Psoas muscle (tissue), 7 donors: ENCODE measurements at regions not wholly inside any gene's neighbourhood (a gene's known extent, or its start where the extent isn't known, plus 50 kb on each side); places are given as distances from the start of the nearest gene placed in this dataset.

Experiments used
- ATAC-seq, 4 donors: fragments of 200-7000 bp; cut with Tn5 transposase; one replicate each; pipeline ENCODE4 v1.9.1; 2020; ENCODE audit warnings: moderate library complexity in 3 of 4, mild to moderate bottlenecking in 2 of 4
- DNase-seq, 2 donors: peaks; one replicate each; pipeline ENCODE4 v3.0.0-alpha.2; 2020
- H3K27ac ChIP-seq: fragments of 200-600 bp; one replicate; pipeline ENCODE4 v1.8.0; 2022
- H3K27me3 ChIP-seq, 3 donors: fragments of 200-600 bp in 1 of 3; one replicate each; pipeline versions ENCODE4 v1.6.1 to v1.8.0; 2013 to 2022; ENCODE audit warnings: low read length in 2 of 3, mild to moderate bottlenecking in 2 of 3, moderate library complexity in 1 of 3; ENCODE audit not compliant: insufficient read depth in 3 of 3
- H3K36me3 ChIP-seq, 2 donors: fragments of 200-600 bp in 1 of 2; one replicate each; pipeline versions ENCODE4 v1.6.1 to v1.8.0; 2013 to 2022; ENCODE audit warnings: low read depth in 1 of 2, mild to moderate bottlenecking in 1 of 2, moderate library complexity in 1 of 2; ENCODE audit not compliant: insufficient read depth in 1 of 2
- H3K4me1 ChIP-seq: fragments of 200-600 bp; one replicate; pipeline ENCODE4 v1.8.0; 2022
- H3K4me3 ChIP-seq: fragments of 200-600 bp; one replicate; pipeline ENCODE4 v1.8.0; 2022; ENCODE audit warnings: mild to moderate bottlenecking
- H3K9me3 ChIP-seq: fragments of 200-600 bp; one replicate; pipeline ENCODE4 v1.8.0; 2022
- CTCF ChIP-seq: fragments of 200-600 bp; IDR thresholded peaks from one replicate; pipeline ENCODE4 v1.8.0; 2022; ENCODE audit warnings: antibody characterized with exemption
- WGBS, 3 donors: extraction: QIAGEN DNeasy Blood & Tissue Kit; methylation state at CpG; one replicate each; pipeline versions ENCODE4 v1.1.6 to v1.1.7; 2013; 5-methylcytosine and 5-hydroxymethylcytosine counted together
- intact Hi-C, 2 donors: fragments of 100-400 bp; cut with DNase I; formaldehyde crosslinking; loops; one replicate each; pipeline versions ENCODE4 v1.11.0 to v1.14.2; 2022
- donor health status: healthy with polysubstance abuse.
- donor health status: DM: no; HTN: no; CAD: no; lungs with moderate emphysema.
- donor health status: Bipolar disorder and iron deficiency.
- donor health status: healthy.
- donor health status: DM: yes; HTN: yes; CAD: no.
- donor health status: DM: no; HTN: no; CAD: no.
- donor health status: DM: yes; HTN: yes; CAD: no.

DNA sequence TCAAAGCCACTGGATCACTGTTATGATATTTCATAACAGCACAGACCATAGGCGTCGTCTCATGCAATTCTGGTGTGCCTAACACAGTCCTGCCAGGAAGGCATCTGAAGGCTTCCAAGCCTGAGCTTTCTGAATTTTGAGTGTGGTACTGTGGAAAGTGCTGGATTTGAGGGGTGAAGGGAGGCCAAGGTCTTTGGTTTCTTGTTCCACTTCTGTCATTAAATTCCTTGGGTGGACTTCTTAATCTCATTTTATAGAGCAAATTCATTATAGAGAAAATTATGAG, 441.3 kb upstream of the PIK3R1 start:
- no peaks in the 10 kb centered on the region for H3K9me3 ChIP-seq
- ATAC-seq (peak; percentile 63 to 76 (median 72)), DNase-seq (no peak)
- TF ChIP-seq CTCF = no peak
- no peaks in the 10 kb centered on the region for H3K36me3 ChIP-seq
- intact Hi-C loops = loop anchor here (5.0 to 10.0 kb wide), 3 partner anchors 33 to 279 kb away; no protein-coding TSS in a partner anchor
- WGBS, 3 donors = 9 to 21% (median 19%) methylated on average over 2 of the region's 2 CpGs
- H3K4me3 ChIP-seq = no peak overlapping the region
- H3K27ac ChIP-seq = peak overlapping the region; percentile 59
- H3K4me1 ChIP-seq = peaks cover 42% of the 10 kb centered on the region
- H3K27me3 ChIP-seq = no peaks in the 10 kb centered on the region

DNA sequence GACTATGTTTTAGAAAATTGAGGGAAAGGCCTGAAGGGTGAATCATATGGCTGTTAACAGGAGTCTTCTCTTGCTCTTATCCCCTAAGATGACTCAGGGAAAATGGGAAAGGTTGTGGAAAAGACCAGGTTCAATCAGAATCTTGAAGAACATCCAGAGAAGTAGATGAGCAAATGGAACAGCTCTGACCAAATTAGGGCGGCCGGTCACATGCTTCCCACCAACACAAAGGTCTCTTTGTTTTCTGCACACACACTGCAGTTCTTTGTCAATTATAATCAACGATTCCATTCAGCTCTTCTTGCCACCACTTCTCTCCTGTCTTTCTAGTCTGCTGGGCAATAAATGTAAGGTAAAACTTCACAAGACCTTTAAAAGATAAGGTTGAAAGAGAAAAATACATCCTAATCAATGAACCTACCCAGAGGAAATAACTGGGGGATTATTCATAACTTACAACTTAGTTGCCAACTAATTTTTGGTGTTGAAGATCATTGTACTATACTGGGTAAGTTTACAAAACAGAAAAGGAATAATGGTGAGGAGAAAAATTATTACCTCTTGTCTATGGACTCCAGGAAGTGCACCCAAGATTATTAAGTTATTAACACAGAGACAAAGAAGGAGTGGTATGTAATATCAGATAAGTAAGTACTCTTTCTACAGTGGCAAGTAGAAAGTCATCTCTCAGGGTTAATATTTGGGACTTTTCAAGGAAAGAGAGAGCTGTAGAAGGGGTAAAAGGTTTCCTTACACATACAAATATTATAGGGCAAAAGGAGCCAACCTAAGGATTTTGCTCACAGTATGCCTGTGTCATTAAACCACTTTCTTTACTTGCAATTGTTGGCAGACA, 441.9 kb upstream of the PIK3R1 start:
- no peaks in the 10 kb centered on the region for H3K9me3 ChIP-seq
- TF ChIP-seq CTCF = no peak
- ATAC-seq (peak; percentile 6 to 38 (median 21)), DNase-seq (no peak)
- no peaks in the 10 kb centered on the region for H3K27me3 ChIP-seq
- H3K27ac ChIP-seq = peak overlapping the region; percentile 59
- intact Hi-C loops = loop anchor here (5.0 to 10.0 kb wide), 3 partner anchors 34 to 279 kb away; no protein-coding TSS in a partner anchor
- no peaks in the 10 kb centered on the region for H3K36me3 ChIP-seq
- H3K4me1 ChIP-seq = peaks cover 42% of the 10 kb centered on the region
- WGBS, 3 donors = 62 to 76% (median 69%) methylated on average over 3 of the region's 3 CpGs
- H3K4me3 ChIP-seq = no peak overlapping the region

DNA sequence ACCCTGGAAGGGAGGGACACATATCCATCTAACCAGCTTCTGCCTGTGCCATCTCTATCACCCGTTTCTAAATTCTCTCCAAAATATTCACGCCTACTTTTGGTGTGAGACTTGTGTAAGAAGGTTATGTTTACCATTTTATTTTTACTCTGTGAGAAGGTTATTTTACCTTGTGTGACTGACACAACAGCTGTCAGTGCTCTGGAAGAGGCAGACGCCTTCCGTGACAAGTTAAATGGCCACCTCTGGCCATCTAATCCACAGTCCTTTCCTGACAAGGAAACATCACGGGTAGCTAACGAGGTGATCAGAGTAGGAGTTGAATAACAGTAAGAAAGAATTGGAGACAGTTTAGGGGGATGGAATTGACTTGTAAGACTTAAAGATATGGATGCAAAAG, 443.8 kb upstream of the PIK3R1 start:
- Histone ChIP-seq H3K9me3 (no peaks in the 10 kb centered on the region), H3K4me3 (peak overlapping the region; percentile 8), H3K4me1 (peaks cover 42% of the 10 kb centered on the region), H3K27me3 (no peaks in the 10 kb centered on the region), H3K36me3 (no peaks in the 10 kb centered on the region), H3K27ac (peak overlapping the region; percentile 71)
- intact Hi-C loops = loop anchor here (5.0 to 10.0 kb wide), 3 partner anchors 36 to 277 kb away; no protein-coding TSS in a partner anchor
- 27 to 39% (median 35%) methylated on average over 6 of the region's 6 CpGs for WGBS, 3 donors
- DNase-seq (peak in 1 of 2 donors; percentile 42), ATAC-seq (peak; percentile 50 to 91 (median 82))
- no peak for TF ChIP-seq CTCF

- DNase-seq (no peak), ATAC-seq (no peak)
- Histone ChIP-seq H3K4me3 (peak overlapping the region; percentile 8), H3K27me3 (no peaks in the 10 kb centered on the region), H3K36me3 (no peaks in the 10 kb centered on the region), H3K4me1 (peaks cover 42% of the 10 kb centered on the region), H3K9me3 (no peaks in the 10 kb centered on the region), H3K27ac (peak overlapping the region; percentile 71)
- no peak for TF ChIP-seq CTCF
- intact Hi-C loops = loop anchor here (5.0 to 10.0 kb wide), 3 partner anchors 36 to 276 kb away; no protein-coding TSS in a partner anchor
- 24 to 47% (median 30%) methylated on average over 2 of the region's 2 CpGs for WGBS, 3 donors
Measured at GRCh38 chr5:67771221-67771620, 444.3 kb upstream of the PIK3R1 start.
